Gastrocnemius medialis (tissue), 4 donors: ENCODE measurements at regions not wholly inside any gene's neighbourhood (a gene's known extent, or its start where the extent isn't known, plus 50 kb on each side); places are given as distances from the start of the nearest gene placed in this dataset.

Source experiments
- ATAC-seq, 2 donors: fragments of 150-250 bp; one replicate each; pipeline ENCODE4 v1.9.1; 2016
- DNase-seq, 2 donors: peaks; one replicate each; pipeline ENCODE4 v3.0.0-alpha.2; 2019
- H3K27ac ChIP-seq, 4 donors: fragments of 200-600 bp; sonication (generic); 1 replicate in 1 of 4; 2 replicates in 3 of 4; pipeline ENCODE4 v1.5.1; 2016 to 2018; ENCODE audit warnings: mild to moderate bottlenecking in 2 of 4, moderate library complexity in 1 of 4
- H3K27me3 ChIP-seq, 3 donors: fragments of 200-600 bp; sonication (generic) in 2 of 3; 1 replicate in 1 of 3; 2 replicates in 2 of 3; pipeline versions ENCODE4 v1.5.1 to v1.6.0; 2016 to 2019; ENCODE audit warnings: mild to moderate bottlenecking in 1 of 3, moderate library complexity in 1 of 3
- H3K36me3 ChIP-seq, 2 donors: fragments of 200-600 bp; sonication (generic) in 1 of 2; one replicate each; pipeline ENCODE4 v1.5.1; 2017 to 2018
- H3K4me1 ChIP-seq, 2 donors: fragments of 200-600 bp; sonication (generic) in 1 of 2; one replicate each; pipeline ENCODE4 v1.5.1; 2016 to 2017; ENCODE audit warnings: mild to moderate bottlenecking in 2 of 2
- H3K4me3 ChIP-seq, 4 donors: fragments of 200-600 bp; sonication (generic) in 3 of 4; 1 replicate in 1 of 4; 2 replicates in 3 of 4; pipeline ENCODE4 v1.5.1; 2016 to 2019; ENCODE audit warnings: mild to moderate bottlenecking in 2 of 4
- H3K9me3 ChIP-seq, 3 donors: fragments of 200-600 bp; sonication (generic) in 2 of 3; 1 replicate in 1 of 3; 2 replicates in 2 of 3; pipeline ENCODE4 v1.5.1; 2016 to 2019
- POLR2A ChIP-seq, 2 donors: fragments of 450-650 bp; IDR thresholded peaks; one replicate each; pipeline ENCODE4 v1.6.1; 2017; ENCODE audit warnings: antibody characterized with exemption in 2 of 2, mild to moderate bottlenecking in 2 of 2, moderate library complexity in 2 of 2
- in situ Hi-C, 4 donors: fragments of 200-750 bp; cut with MboI; loops; one replicate each; pipeline versions ENCODE4 v1.15.0 to v1.8.0; 2017; ENCODE audit warnings: low sequenced_read_pairs in 4 of 4
- intact Hi-C: fragments of 100-400 bp; cut with DNase I; formaldehyde crosslinking; loops from one replicate; pipeline ENCODE4 v1.15.1; 2023; ENCODE audit warnings: low total_unique reads
- TF ChIP-seq, protein P1 (sequence below), 5 experiments: fragments of 450-650 bp in 3 of 5; fragments of 200-600 bp in 2 of 5; sonication (generic) in 2 of 5; IDR thresholded peaks in 4 of 5; conservative IDR thresholded peaks in 1 of 5; 1 replicate in 4 of 5; 2 replicates in 1 of 5; pipeline ENCODE4 v1.5.1; 2016 to 2019; ENCODE audit warnings: antibody characterized with exemption in 5 of 5, mild to moderate bottlenecking in 3 of 5, moderate library complexity in 3 of 5

GRCh38 chr18:28606686-28607085 lies 429.8 kb upstream of the CDH2 start:
- H3K36me3 ChIP-seq = no peaks in the 10 kb centered on the region
- intact Hi-C loops = no loop called here
- no peaks in the 10 kb centered on the region for H3K9me3 ChIP-seq
- DNase-seq (no peak), ATAC-seq (no peak)
- H3K4me3 ChIP-seq = no peak overlapping the region
- H3K27me3 ChIP-seq = no peaks in the 10 kb centered on the region
- no peak for TF ChIP-seq POLR2A (IDR thresholded peaks at IDR 0.05)
- TF ChIP-seq, protein P1, sequence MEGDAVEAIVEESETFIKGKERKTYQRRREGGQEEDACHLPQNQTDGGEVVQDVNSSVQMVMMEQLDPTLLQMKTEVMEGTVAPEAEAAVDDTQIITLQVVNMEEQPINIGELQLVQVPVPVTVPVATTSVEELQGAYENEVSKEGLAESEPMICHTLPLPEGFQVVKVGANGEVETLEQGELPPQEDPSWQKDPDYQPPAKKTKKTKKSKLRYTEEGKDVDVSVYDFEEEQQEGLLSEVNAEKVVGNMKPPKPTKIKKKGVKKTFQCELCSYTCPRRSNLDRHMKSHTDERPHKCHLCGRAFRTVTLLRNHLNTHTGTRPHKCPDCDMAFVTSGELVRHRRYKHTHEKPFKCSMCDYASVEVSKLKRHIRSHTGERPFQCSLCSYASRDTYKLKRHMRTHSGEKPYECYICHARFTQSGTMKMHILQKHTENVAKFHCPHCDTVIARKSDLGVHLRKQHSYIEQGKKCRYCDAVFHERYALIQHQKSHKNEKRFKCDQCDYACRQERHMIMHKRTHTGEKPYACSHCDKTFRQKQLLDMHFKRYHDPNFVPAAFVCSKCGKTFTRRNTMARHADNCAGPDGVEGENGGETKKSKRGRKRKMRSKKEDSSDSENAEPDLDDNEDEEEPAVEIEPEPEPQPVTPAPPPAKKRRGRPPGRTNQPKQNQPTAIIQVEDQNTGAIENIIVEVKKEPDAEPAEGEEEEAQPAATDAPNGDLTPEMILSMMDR (IDR thresholded peaks at IDR 0.05 in 4 of 5, conservative IDR thresholded peaks at IDR 0.05 in 1 of 5) = no peak
- H3K27ac ChIP-seq = no peak overlapping the region
- H3K4me1 ChIP-seq = no peaks in the 10 kb centered on the region
- in situ Hi-C loops = no loop called here

GRCh38 chr18:28602391-28602790 lies 425.5 kb upstream of the CDH2 start:
- Histone ChIP-seq H3K4me3 (no peak overlapping the region), H3K27ac (no peak overlapping the region), H3K27me3 (no peaks in the 10 kb centered on the region), H3K36me3 (no peaks in the 10 kb centered on the region), H3K4me1 (no peaks in the 10 kb centered on the region), H3K9me3 (no peaks in the 10 kb centered on the region)
- intact Hi-C loops = no loop called here
- in situ Hi-C loops = no loop called here
- ATAC-seq (no peak), DNase-seq (no peak)
- no peak for TF ChIP-seq POLR2A (IDR thresholded peaks at IDR 0.05)

- Histone ChIP-seq H3K27ac (no peak overlapping the region), H3K27me3 (no peaks in the 10 kb centered on the region), H3K36me3 (no peaks in the 10 kb centered on the region), H3K9me3 (no peaks in the 10 kb centered on the region), H3K4me1 (no peaks in the 10 kb centered on the region), H3K4me3 (no peak overlapping the region)
- intact Hi-C loops = no loop called here
- in situ Hi-C loops = no loop called here
- no peak for TF ChIP-seq POLR2A (IDR thresholded peaks at IDR 0.05)
- TF ChIP-seq, protein P1 (IDR thresholded peaks at IDR 0.05 in 4 of 5, conservative IDR thresholded peaks at IDR 0.05 in 1 of 5) = no peak
- DNase-seq = no peak
- no peak for ATAC-seq
Measured at GRCh38 chr18:28594034-28594433, 417.1 kb upstream of the CDH2 start.

DNA sequence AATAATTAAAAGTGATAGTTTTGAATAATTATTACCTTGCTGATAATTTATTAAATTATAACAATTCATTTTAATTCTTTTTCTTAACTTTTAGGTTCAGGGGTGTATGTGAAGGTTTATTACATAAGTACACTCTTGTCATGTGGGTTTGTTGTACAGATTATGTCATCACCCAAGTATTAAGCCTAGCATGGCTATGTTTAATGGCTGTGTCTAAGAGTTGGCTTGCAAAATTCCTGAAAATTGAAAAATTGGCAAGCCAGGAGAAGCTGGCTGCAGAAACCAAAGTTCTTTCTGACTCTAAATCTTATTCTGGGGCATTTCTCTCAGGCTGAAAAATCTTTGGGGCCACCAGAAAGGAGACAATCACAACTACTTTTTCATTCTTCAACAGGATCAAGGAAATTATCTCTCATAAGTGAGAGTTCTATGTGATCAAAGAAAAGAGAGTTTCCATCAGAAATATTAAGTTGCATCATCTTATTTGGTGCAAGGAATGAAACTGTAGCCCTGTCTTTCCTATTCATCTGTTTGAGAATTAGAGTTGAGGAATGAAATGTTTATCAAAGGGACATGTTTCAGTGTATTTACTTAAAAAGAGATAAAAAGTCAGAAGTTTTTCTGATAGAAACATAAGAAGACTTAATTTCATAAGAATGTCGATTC lies 412.1 kb upstream of the CDH2 start:
- in situ Hi-C loops = no loop called here

GRCh38 chr18:28584731-28585130 lies 407.8 kb upstream of the CDH2 start:
- TF ChIP-seq POLR2A (IDR thresholded peaks at IDR 0.05) = no peak
- TF ChIP-seq, protein P1 (IDR thresholded peaks at IDR 0.05 in 4 of 5, conservative IDR thresholded peaks at IDR 0.05 in 1 of 5) = no peak
- Histone ChIP-seq H3K9me3 (no peaks in the 10 kb centered on the region), H3K36me3 (no peaks in the 10 kb centered on the region), H3K27me3 (no peaks in the 10 kb centered on the region), H3K4me3 (no peak overlapping the region), H3K27ac (no peak overlapping the region), H3K4me1 (no peaks in the 10 kb centered on the region)
- intact Hi-C loops (no loop called here), in situ Hi-C loops (no loop called here)
- ATAC-seq = no peak
- DNase-seq = no peak

More for the DNA sequence above, 412.1 kb upstream of the CDH2 start:
- no peak for ATAC-seq
- Histone ChIP-seq H3K9me3 (no peaks in the 10 kb centered on the region), H3K4me1 (no peaks in the 10 kb centered on the region), H3K36me3 (no peaks in the 10 kb centered on the region), H3K4me3 (no peak overlapping the region), H3K27me3 (no peaks in the 10 kb centered on the region), H3K27ac (no peak overlapping the region)
- no peak for DNase-seq
- no peak for TF ChIP-seq POLR2A (IDR thresholded peaks at IDR 0.05)
- TF ChIP-seq, protein P1 (IDR thresholded peaks at IDR 0.05 in 4 of 5, conservative IDR thresholded peaks at IDR 0.05 in 1 of 5) = no peak
- intact Hi-C loops = no loop called here
